B cell (primary cell): ENCODE measurements at regions not wholly inside any gene's neighbourhood (a gene's known extent, or its start where the extent isn't known, plus 50 kb on each side); places are given as distances from the start of the nearest gene placed in this dataset.

Experiments used
- ATAC-seq: fragments of 200-7000 bp; cut with Tn5 transposase; one replicate; pipeline ENCODE4 v1.10.0; 2021; ENCODE audit warnings: low read depth, mild to moderate bottlenecking, moderate number of reproducible peaks, moderate library complexity
- CTCF ChIA-PET: fragments of 350-600 bp; sonication (Branson Sonifier 250); formaldehyde crosslinking; loops from one replicate; lab custom pipeline; 2021; ENCODE audit warnings: antibody characterized with exemption, inconsistent platforms; lab: Charles Lee
- POLR2A ChIA-PET: fragments of 350-600 bp; sonication (Branson Sonifier 250); formaldehyde crosslinking; loops from one replicate; lab custom pipeline; 2021; ENCODE audit warnings: antibody characterized with exemption; lab: Charles Lee
- DNase-seq: peaks from one replicate; pipeline ENCODE4 v3.0.0; 2013
- H2AFZ ChIP-seq: 2 replicates; pipeline ENCODE4 v1.6.1; 2012; ENCODE audit warnings: mild to moderate bottlenecking, low read depth, low read length; ENCODE audit not compliant: insufficient read depth, poor library complexity, severe bottlenecking
- H3K27ac ChIP-seq, 2 donors: 1 replicate in 1 of 2; 2 replicates in 1 of 2; pipeline ENCODE4 v1.5.1; 2012 to 2013; ENCODE audit warnings: low read length in 2 of 2, mild to moderate bottlenecking in 2 of 2, moderate library complexity in 1 of 2
- H3K27me3 ChIP-seq, 4 experiments: fragments of 200-600 bp in 1 of 4; sonication (generic) in 1 of 4; replicated peaks in 1 of 4; 1 replicate in 2 of 4; 2 replicates in 2 of 4; pipeline versions ENCODE4 v1.6.1 to v1.7.0; 2013 to 2016; ENCODE audit warnings: low read length in 3 of 4, mild to moderate bottlenecking in 2 of 4, mixed read lengths in 1 of 4, moderate library complexity in 1 of 4; ENCODE audit not compliant: insufficient read depth in 4 of 4, control insufficient read depth in 3 of 4; ENCODE audit errors: control extremely low read depth in 1 of 4
- H3K36me3 ChIP-seq, 2 experiments: replicated peaks in 1 of 2; 1 replicate in 1 of 2; 2 replicates in 1 of 2; pipeline versions ENCODE4 v1.6.1 to v1.7.1; 2013; ENCODE audit warnings: low read length in 1 of 2; ENCODE audit not compliant: insufficient read depth in 2 of 2, control insufficient read depth in 1 of 2; ENCODE audit errors: control extremely low read depth in 1 of 2, extremely low read depth in 1 of 2
- H3K4me1 ChIP-seq, 2 donors: fragments of 200-600 bp in 1 of 2; sonication (generic) in 1 of 2; 1 replicate in 1 of 2; 2 replicates in 1 of 2; pipeline versions ENCODE4 v1.5.1 to v1.6.1; 2013 to 2017; ENCODE audit warnings: low read length in 2 of 2; ENCODE audit not compliant: control insufficient read depth in 2 of 2, insufficient read depth in 2 of 2
- H3K4me2 ChIP-seq: replicated peaks from 2 replicates; pipeline ENCODE3; 2012; ENCODE audit warnings: mild to moderate bottlenecking, low read depth, low read length; ENCODE audit not compliant: poor library complexity, severe bottlenecking
- H3K4me3 ChIP-seq, 5 experiments: fragments of 200-600 bp in 1 of 5; sonication (generic) in 1 of 5; 1 replicate in 3 of 5; 2 replicates in 2 of 5; pipeline versions ENCODE4 v1.5.1 to v1.7.0; 2011 to 2016; ENCODE audit warnings: low read length in 4 of 5, mild to moderate bottlenecking in 4 of 5, low read depth in 2 of 5, control low read depth in 1 of 5, moderate library complexity in 1 of 5; ENCODE audit not compliant: insufficient read depth in 1 of 5; ENCODE audit errors: control extremely low read depth in 1 of 5, extremely low read depth in 1 of 5
- H3K79me2 ChIP-seq: fragments of 200-600 bp; sonication (generic); one replicate; pipeline ENCODE4 v1.6.0; 2016; ENCODE audit warnings: low read length; ENCODE audit not compliant: control insufficient read depth, insufficient read depth
- H3K9ac ChIP-seq: fragments of 200-600 bp; sonication (generic); 2 replicates; pipeline ENCODE4 v1.6.1; 2017; ENCODE audit warnings: mild to moderate bottlenecking, low read length, moderate library complexity
- H3K9me3 ChIP-seq, 3 donors: one replicate each; pipeline versions ENCODE4 v1.6.1 to v1.7.1; 2013; ENCODE audit warnings: low read length in 2 of 3; ENCODE audit not compliant: control insufficient read depth in 2 of 3, insufficient read depth in 1 of 3; ENCODE audit errors: control extremely low read depth in 1 of 3
- H4K20me1 ChIP-seq: 2 replicates; pipeline ENCODE4 v1.6.0; 2012; ENCODE audit warnings: mild to moderate bottlenecking, low read length; ENCODE audit not compliant: insufficient read depth, control insufficient read depth, poor library complexity, severe bottlenecking
- H3K27ac Mint-ChIP-seq: one replicate; pipeline ENCODE4 v1.8.0; 2021; ENCODE audit warnings: mixed read lengths
- H3K27me3 Mint-ChIP-seq: one replicate; pipeline ENCODE4 v1.8.0; 2021; ENCODE audit warnings: mixed read lengths
- H3K4me1 Mint-ChIP-seq: one replicate; pipeline ENCODE4 v1.8.0; 2021; ENCODE audit warnings: mixed read lengths
- H3K4me3 Mint-ChIP-seq: one replicate; pipeline ENCODE4 v1.8.0; 2021; ENCODE audit warnings: mixed read lengths
- H3K9me3 Mint-ChIP-seq: one replicate; pipeline ENCODE4 v1.8.0; 2022; ENCODE audit warnings: mixed read lengths; ENCODE audit not compliant: insufficient read depth
- EZH2 ChIP-seq: IDR thresholded peaks from 2 replicates; pipeline ENCODE4 v1.6.1; 2012; ENCODE audit warnings: borderline replicate concordance, low read depth, mild to moderate bottlenecking, moderate library complexity, low read length; ENCODE audit not compliant: insufficient read depth, poor library complexity, severe bottlenecking
- WGBS: methylation state at CpG from one replicate; pipeline ENCODE4 v1.1.5; 2013; ENCODE audit warnings: missing lambda C conversion rate; ENCODE audit not compliant: insufficient coverage; 5-methylcytosine and 5-hydroxymethylcytosine counted together
- intact Hi-C: fragments of 100-400 bp; cut with micrococcal nuclease; formaldehyde crosslinking; loops from one replicate; pipeline ENCODE4 v1.10.0; 2022
- TF ChIP-seq, protein P1 (sequence below): fragments of 200-600 bp; IDR thresholded peaks from one replicate; pipeline ENCODE4 v1.8.0; 2022; ENCODE audit warnings: antibody characterized with exemption, mild to moderate bottlenecking

DNA sequence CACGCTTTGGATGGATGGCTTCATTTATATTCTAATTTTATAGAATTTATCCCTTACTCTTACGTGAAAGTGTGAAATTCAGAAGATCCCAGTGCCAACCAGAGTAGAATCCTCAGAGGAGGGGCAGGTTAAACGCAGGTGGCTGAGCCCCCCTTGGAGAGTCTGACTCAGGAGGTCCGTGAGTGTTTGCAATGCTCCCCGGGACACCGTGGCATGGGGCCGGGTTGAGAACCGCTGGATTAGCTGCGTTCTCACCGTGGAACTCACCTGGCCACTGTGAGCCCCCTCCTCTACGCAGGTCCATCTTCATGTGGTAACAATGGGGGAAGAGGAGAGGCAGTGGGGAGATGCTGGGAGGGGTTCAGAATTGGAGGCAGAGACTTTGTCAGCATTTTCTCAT, 638.0 kb upstream of the MKI67 start:
- Histone ChIP-seq H3K36me3 (no peaks in the 10 kb centered on the region), H4K20me1 (no peaks in the 10 kb centered on the region), H3K9ac (no peak overlapping the region), H2AFZ (no peak overlapping the region), H3K27ac (no peak overlapping the region), H3K27me3 (no peaks in the 10 kb centered on the region), H3K79me2 (no peaks in the 10 kb centered on the region), H3K4me2 (no peak overlapping the region), H3K4me1 (no peaks in the 10 kb centered on the region), H3K9me3 (peaks cover 0 to 4% (median 0%) of the 10 kb centered on the region in 3 donors), H3K4me3 (no peak overlapping the region)
- TF ChIP-seq EZH2: no peak
- Mint-ChIP-seq H3K9me3 (no peaks in the 10 kb centered on the region), H3K27me3 (no peaks in the 10 kb centered on the region), H3K4me1 (no peaks in the 10 kb centered on the region), H3K27ac (no peak overlapping the region), H3K4me3 (no peak overlapping the region)
- WGBS: 83% methylated on average over 8 of the region's 11 CpGs
- CTCF ChIA-PET: no interaction called here
- DNase-seq: no peak
- intact Hi-C loops: no loop called here
- POLR2A ChIA-PET: no interaction called here
- ATAC-seq: no peak

DNA sequence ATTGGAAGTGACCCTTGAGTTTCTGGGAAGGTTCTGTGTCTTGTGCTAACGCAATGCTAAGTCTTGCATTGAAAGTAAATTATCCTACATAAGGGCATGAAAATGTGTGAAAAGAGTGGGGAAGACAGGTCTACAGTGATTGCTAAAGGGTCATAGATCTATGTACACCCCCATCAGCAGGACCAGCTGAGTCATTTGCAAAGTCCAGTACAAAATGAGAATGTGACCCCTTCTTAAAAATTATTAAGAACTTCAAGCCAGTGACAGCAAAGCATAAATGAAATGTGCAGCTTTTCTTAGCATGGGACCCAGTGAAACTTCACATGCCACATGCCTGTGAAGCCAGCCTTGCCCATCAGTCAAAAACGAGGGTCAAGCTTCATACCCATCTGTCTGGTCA, 640.7 kb upstream of the MKI67 start:
- H3K4me3 Mint-ChIP-seq: no peak overlapping the region
- no peaks in the 10 kb centered on the region for H3K9me3 Mint-ChIP-seq
- Histone ChIP-seq H3K9me3 (peaks cover 0 to 14% (median 0%) of the 10 kb centered on the region in 3 donors), H4K20me1 (no peaks in the 10 kb centered on the region), H3K4me1 (no peaks in the 10 kb centered on the region), H3K4me2 (no peak overlapping the region), H2AFZ (no peak overlapping the region), H3K79me2 (no peaks in the 10 kb centered on the region), H3K4me3 (no peak overlapping the region), H3K27ac (no peak overlapping the region), H3K9ac (no peak overlapping the region), H3K36me3 (no peaks in the 10 kb centered on the region), H3K27me3 (no peaks in the 10 kb centered on the region)
- DNase-seq (no peak), ATAC-seq (no peak)
- ChIA-PET POLR2A (no interaction called here), CTCF (no interaction called here)
- TF ChIP-seq, protein P1, sequence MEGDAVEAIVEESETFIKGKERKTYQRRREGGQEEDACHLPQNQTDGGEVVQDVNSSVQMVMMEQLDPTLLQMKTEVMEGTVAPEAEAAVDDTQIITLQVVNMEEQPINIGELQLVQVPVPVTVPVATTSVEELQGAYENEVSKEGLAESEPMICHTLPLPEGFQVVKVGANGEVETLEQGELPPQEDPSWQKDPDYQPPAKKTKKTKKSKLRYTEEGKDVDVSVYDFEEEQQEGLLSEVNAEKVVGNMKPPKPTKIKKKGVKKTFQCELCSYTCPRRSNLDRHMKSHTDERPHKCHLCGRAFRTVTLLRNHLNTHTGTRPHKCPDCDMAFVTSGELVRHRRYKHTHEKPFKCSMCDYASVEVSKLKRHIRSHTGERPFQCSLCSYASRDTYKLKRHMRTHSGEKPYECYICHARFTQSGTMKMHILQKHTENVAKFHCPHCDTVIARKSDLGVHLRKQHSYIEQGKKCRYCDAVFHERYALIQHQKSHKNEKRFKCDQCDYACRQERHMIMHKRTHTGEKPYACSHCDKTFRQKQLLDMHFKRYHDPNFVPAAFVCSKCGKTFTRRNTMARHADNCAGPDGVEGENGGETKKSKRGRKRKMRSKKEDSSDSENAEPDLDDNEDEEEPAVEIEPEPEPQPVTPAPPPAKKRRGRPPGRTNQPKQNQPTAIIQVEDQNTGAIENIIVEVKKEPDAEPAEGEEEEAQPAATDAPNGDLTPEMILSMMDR: no peak
- TF ChIP-seq EZH2: no peak
- H3K27ac Mint-ChIP-seq: no peak overlapping the region
- intact Hi-C loops: no loop called here
- no peaks in the 10 kb centered on the region for H3K27me3 Mint-ChIP-seq
- 71% methylated on average over 1 of the region's 2 CpGs for WGBS
- no peaks in the 10 kb centered on the region for H3K4me1 Mint-ChIP-seq
